Ramos (cell line): ENCODE measurements at regions not wholly inside any gene's neighbourhood (a gene's known extent, or its start where the extent isn't known, plus 50 kb on each side); places are given as distances from the start of the nearest gene placed in this dataset.

ENCODE experiments used
- in situ Hi-C: fragments of 300-500 bp; cut with MboI; formaldehyde crosslinking; loops from one replicate; pipeline ENCODE4 v1.14.3; 2022; ENCODE audit warnings: low sequenced_read_pairs; ENCODE audit not compliant: unreplicated experiment

- in situ Hi-C loops = no loop called here
Measured at GRCh38 chr22:48397531-48398180, 1430.0 kb downstream of the BRD1 start.

GRCh38 chr22:48396785-48397530, 1430.7 kb downstream of the BRD1 start:
- in situ Hi-C loops = no loop called here

GRCh38 chr22:48396091-48396784, 1431.4 kb downstream of the BRD1 start:
- in situ Hi-C loops = no loop called here

- in situ Hi-C loops = no loop called here
Measured at GRCh38 chr22:48395201-48395600, 1432.5 kb downstream of the BRD1 start.

- in situ Hi-C loops = no loop called here
Measured at GRCh38 chr22:48394787-48395186, 1432.9 kb downstream of the BRD1 start.

- in situ Hi-C loops = no loop called here
Measured at GRCh38 chr22:48393885-48394284, 1433.8 kb downstream of the BRD1 start.

- in situ Hi-C loops = no loop called here
Measured at GRCh38 chr22:48393041-48393370, 1434.7 kb downstream of the BRD1 start.

- in situ Hi-C loops = no loop called here
Measured at GRCh38 chr22:48391820-48392219, 1435.9 kb downstream of the BRD1 start.

- in situ Hi-C loops = no loop called here
Measured at GRCh38 chr22:48391171-48391711, 1436.4 kb downstream of the BRD1 start.

GRCh38 chr22:48389916-48390315, 1437.8 kb downstream of the BRD1 start:
- in situ Hi-C loops = no loop called here

GRCh38 chr22:48382197-48382596, 1445.5 kb downstream of the BRD1 start:
- in situ Hi-C loops = no loop called here

GRCh38 chr22:48380016-48380665, 1447.5 kb downstream of the BRD1 start:
- in situ Hi-C loops = no loop called here

- in situ Hi-C loops = no loop called here
Measured at GRCh38 chr22:48379371-48379770, 1448.3 kb downstream of the BRD1 start.

GRCh38 chr22:48378673-48379072, 1449.0 kb downstream of the BRD1 start:
- in situ Hi-C loops = no loop called here

GRCh38 chr22:48376936-48377712, 1450.5 kb downstream of the BRD1 start:
- in situ Hi-C loops = no loop called here

- in situ Hi-C loops = no loop called here
Measured at GRCh38 chr22:48376428-48376827, 1451.2 kb downstream of the BRD1 start.

GRCh38 chr22:48373626-48374173, 1454.0 kb downstream of the BRD1 start:
- in situ Hi-C loops = no loop called here

GRCh38 chr22:48372390-48372789, 1455.3 kb downstream of the BRD1 start:
- in situ Hi-C loops = no loop called here

GRCh38 chr22:48371391-48371790, 1456.3 kb downstream of the BRD1 start:
- in situ Hi-C loops = no loop called here
